OCI-LY7 (cell line): ENCODE measurements at regions not wholly inside any gene's neighbourhood (a gene's known extent, or its start where the extent isn't known, plus 50 kb on each side); places are given as distances from the start of the nearest gene placed in this dataset.

Experiments
- CTCF ChIP-seq: fragments of 200-600 bp; sonication (generic); conservative IDR thresholded peaks from 2 replicates; pipeline ENCODE4 v1.5.1; 2014; ENCODE audit warnings: mild to moderate bottlenecking, antibody characterized with exemption, low read length, moderate library complexity, mixed read lengths
- EZH2phosphoT487 ChIP-seq: fragments of 200-600 bp; sonication (generic); IDR thresholded peaks from 2 replicates; pipeline ENCODE4 v1.6.1; 2018; ENCODE audit warnings: low read depth, borderline replicate concordance, mild to moderate bottlenecking, mixed run types, antibody characterized with exemption, low read length, moderate library complexity, mixed read lengths

GRCh38 chr6:85272592-85272991 lies 177.3 kb upstream of the NT5E start:
- no peak for TF ChIP-seq CTCF
- TF ChIP-seq EZH2phosphoT487: no peak
